GM12878 (cell line): ENCODE measurements at regions not wholly inside any gene's neighbourhood (a gene's known extent, or its start where the extent isn't known, plus 50 kb on each side); places are given as distances from the start of the nearest gene placed in this dataset.

Experiments used
- ATAC-seq: fragments of 200-7000 bp; cut with Tn5 transposase; 3 replicates; pipeline ENCODE4 v1.9.1; 2020; ENCODE audit warnings: mild to moderate bottlenecking, moderate library complexity
- BruUV-seq: library from RNA; stranded (reverse); fragments of 400-500 nt; replicated peaks from 2 replicates; lab custom pipeline; 2021; lab: Mats Ljungman, UMichigan
- CTCF ChIA-PET: fragments of 300-600 bp; sonication (Branson Sonifier 250); formaldehyde crosslinking; extraction: SDS; loops from one replicate; lab custom pipeline; 2021; ENCODE audit warnings: inconsistent platforms; lab: Yijun Ruan, JAX
- POLR2A ChIA-PET: fragments of 350-600 bp; formaldehyde crosslinking; extraction: SDS; loops from one replicate; lab custom pipeline; 2021; ENCODE audit warnings: inconsistent platforms; lab: Charles Lee
- RAD21 ChIA-PET: fragments of 300-600 bp; sonication (Branson Sonifier 250); formaldehyde crosslinking; loops from one replicate; lab custom pipeline; 2023; ENCODE audit warnings: antibody characterized with exemption; ENCODE audit not compliant: unreplicated experiment; lab: Charles Lee
- SMC1A ChIA-PET: fragments of 300-600 bp; sonication (Branson Sonifier 250); formaldehyde crosslinking; loops from one replicate; lab custom pipeline; 2023; ENCODE audit not compliant: unreplicated experiment, uncharacterized antibody; lab: Charles Lee
- DNase-seq: peaks from one replicate; pipeline ENCODE4 v3.0.0-alpha.2; 2011; ENCODE audit warnings: low read depth, low spot score
- FAIRE-seq: peaks from 3 replicates; lab custom pipeline; 2011; peaks lifted over from hg19 to GRCh38; lab: Jason Lieb, UNC
- H2AFZ ChIP-seq: 2 replicates; pipeline ENCODE4 v1.6.0; 2011; ENCODE audit warnings: low read depth, low read length, control low read depth; ENCODE audit not compliant: control insufficient read depth
- H3K27ac ChIP-seq: 2 replicates; pipeline ENCODE4 v1.5.1; 2011; ENCODE audit warnings: control low read depth; ENCODE audit not compliant: control insufficient read depth, insufficient read depth
- H3K27me3 ChIP-seq, 2 experiments: replicated peaks in 1 of 2; 2 replicates each; pipeline versions ENCODE4 v1.6.0 to v1.6.1; 2011; ENCODE audit warnings: low read length in 1 of 2; ENCODE audit not compliant: control insufficient read depth in 2 of 2, insufficient read depth in 2 of 2
- H3K36me3 ChIP-seq, 2 experiments: 2 replicates each; pipeline ENCODE4 v1.5.1; 2011; ENCODE audit warnings: low read length in 1 of 2; ENCODE audit not compliant: control insufficient read depth in 2 of 2, insufficient read depth in 2 of 2
- H3K4me1 ChIP-seq: 2 replicates; pipeline ENCODE4 v1.6.1; 2011; ENCODE audit warnings: mild to moderate bottlenecking, low read length, moderate library complexity, mixed read lengths; ENCODE audit not compliant: control insufficient read depth, insufficient read depth
- H3K4me2 ChIP-seq: 2 replicates; pipeline ENCODE4 v1.6.0; 2011; ENCODE audit warnings: control low read depth; ENCODE audit not compliant: control insufficient read depth, insufficient read depth
- H3K4me3 ChIP-seq: fragments of 200-600 bp; sonication (generic); 2 replicates; pipeline ENCODE4 v1.5.1; 2016
- H3K79me2 ChIP-seq: 2 replicates; pipeline ENCODE4 v1.6.0; 2011; ENCODE audit warnings: low read length; ENCODE audit not compliant: control insufficient read depth, insufficient read depth
- H3K9ac ChIP-seq: 2 replicates; pipeline ENCODE4 v1.8.0; 2011; ENCODE audit warnings: low read length, control low read depth, mixed read lengths; ENCODE audit not compliant: control insufficient read depth, insufficient read depth
- H3K9me3 ChIP-seq: replicated peaks from 3 replicates; pipeline ENCODE4 v1.5.1; 2011; ENCODE audit warnings: mild to moderate bottlenecking, low read length; ENCODE audit not compliant: control insufficient read depth, insufficient read depth
- H4K20me1 ChIP-seq: 2 replicates; pipeline ENCODE4 v1.6.0; 2011; ENCODE audit not compliant: control insufficient read depth, insufficient read depth
- ASH2L ChIP-seq: fragments of 300-600, 200-600 bp; sonication (generic); IDR thresholded peaks from 2 replicates; pipeline ENCODE4 v1.6.1; 2017; ENCODE audit warnings: low read depth, mild to moderate bottlenecking, borderline replicate concordance
- BCL11A ChIP-seq: IDR thresholded peaks from 2 replicates; pipeline ENCODE4 v1.6.1; 2011; ENCODE audit warnings: low read depth, low read length
- BMI1 ChIP-seq: fragments of 450-650 bp; IDR thresholded peaks from 2 replicates; pipeline ENCODE4 v1.6.1; 2016; ENCODE audit warnings: mild to moderate bottlenecking, moderate library complexity, borderline replicate concordance
- CUX1 ChIP-seq: IDR thresholded peaks from 2 replicates; pipeline ENCODE4 v1.6.1; 2012; ENCODE audit warnings: improper control_type of control experiment, low read depth, low read length; ENCODE audit not compliant: insufficient replicate concordance
- DPF2 ChIP-seq: fragments of 450-650 bp; IDR thresholded peaks from 2 replicates; pipeline ENCODE4 v1.6.1; 2017; ENCODE audit warnings: mild to moderate bottlenecking
- HDAC2 ChIP-seq: fragments of 200-600 bp; sonication (generic); IDR thresholded peaks from 2 replicates; pipeline ENCODE4 v1.6.1; 2017
- IKZF2 ChIP-seq, 2 experiments: fragments of 450-650 bp; IDR thresholded peaks; 2 replicates each; pipeline ENCODE4 v1.6.1; 2017; ENCODE audit warnings: mild to moderate bottlenecking in 2 of 2, moderate library complexity in 2 of 2
- MEF2A ChIP-seq: IDR thresholded peaks from 2 replicates; pipeline ENCODE4 v1.6.1; 2011; ENCODE audit warnings: low read depth, mild to moderate bottlenecking, low read length, moderate library complexity; ENCODE audit not compliant: insufficient read depth
- MTA3 ChIP-seq: IDR thresholded peaks from 2 replicates; pipeline ENCODE4 v1.6.1; 2012; ENCODE audit warnings: low read length, inconsistent platforms, borderline replicate concordance
- NBN ChIP-seq: fragments of 450-650 bp; IDR thresholded peaks from 2 replicates; pipeline ENCODE4 v1.6.1; 2016
- SIX5 ChIP-seq: IDR thresholded peaks from 2 replicates; pipeline ENCODE4 v1.6.1; 2011; ENCODE audit warnings: mild to moderate bottlenecking, low read depth, low read length, moderate library complexity; ENCODE audit not compliant: severe bottlenecking
- TARDBP ChIP-seq: IDR thresholded peaks from 2 replicates; pipeline ENCODE4 v1.6.1; 2016; ENCODE audit warnings: borderline replicate concordance
- ZSCAN29 ChIP-seq: fragments of 450-650 bp; IDR thresholded peaks from 2 replicates; pipeline ENCODE4 v1.6.1; 2017; ENCODE audit warnings: mild to moderate bottlenecking, moderate library complexity
- WGBS: methylation state at CpG from one replicate; pipeline ENCODE4 v1.1.6; 2016; ENCODE audit warnings: low lambda C conversion rate; ENCODE audit not compliant: insufficient replicate concordance, insufficient coverage; ENCODE audit errors: missing lambda C conversion rate; 5-methylcytosine and 5-hydroxymethylcytosine counted together
- in situ Hi-C: fragments of 300-500 bp; cut with MboI; formaldehyde crosslinking; loops from 9 replicates; pipeline ENCODE4 v1.14.3; 2018; ENCODE audit warnings: mixed read lengths
- intact Hi-C: fragments of 100-400 bp; cut with micrococcal nuclease; formaldehyde crosslinking; loops from one replicate; pipeline ENCODE4 v1.14.2; 2022; ENCODE audit not compliant: unreplicated experiment
- TF ChIP-seq, protein P1 (sequence below): fragments of 450-650 bp; IDR thresholded peaks from 2 replicates; pipeline ENCODE4 v1.6.1; 2017; ENCODE audit warnings: mild to moderate bottlenecking, moderate library complexity
- TF ChIP-seq, protein P2 (sequence below): fragments of 450-650 bp; IDR thresholded peaks from 2 replicates; pipeline ENCODE4 v1.6.1; 2016; ENCODE audit warnings: mild to moderate bottlenecking

DNA sequence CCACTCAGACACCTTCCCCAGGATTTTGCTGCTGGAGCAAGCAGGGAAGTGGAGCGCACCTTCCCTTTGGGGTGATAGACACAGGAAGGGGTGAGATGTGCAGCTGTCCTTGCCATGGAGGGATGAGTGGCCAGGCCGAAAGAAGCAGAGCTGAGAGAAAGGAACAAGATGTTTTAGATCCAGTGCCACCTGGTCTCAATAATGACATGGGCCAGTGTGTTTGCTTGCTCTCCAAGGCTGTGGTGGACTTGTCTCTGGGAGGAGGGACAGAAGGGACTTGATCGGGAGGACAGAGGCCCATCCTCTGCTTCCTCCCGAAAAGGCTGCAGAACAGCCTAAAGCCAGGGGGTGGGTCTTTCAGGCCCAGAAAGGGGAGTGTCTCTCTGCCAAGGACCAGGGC, 61.7 kb upstream of the CCDC167 start:
- intact Hi-C loops (loop anchor here (10.0 kb wide), 1 partner anchor 237 kb away; no protein-coding TSS in a partner anchor), in situ Hi-C loops (no loop called here)
- RAD21 ChIA-PET: interaction anchor here (0.7 to 8.3 kb wide), 5 partner anchors 8 to 70 kb away, joined by 3 to 174 read pairs (median 30); no protein-coding TSS in a partner anchor
- SMC1A ChIA-PET: interaction anchor here (1.1 to 12.0 kb wide), 5 partner anchors 12 to 178 kb away, joined by 4 to 346 read pairs (median 92); no protein-coding TSS in a partner anchor
- FAIRE-seq (peak; percentile 92), ATAC-seq (peak; percentile 25), DNase-seq (no peak)
- BruUV-seq: no TSS peak
- Histone ChIP-seq H3K9me3 (peaks cover 3% of the 10 kb centered on the region; the same call in 2 of the 3 replicates), H4K20me1 (no peaks in the 10 kb centered on the region), H3K9ac (peak overlapping the region; percentile 76), H3K4me3 (0 out of 2 replicates have a peak overlapping the region, but pooled peaks have one; percentile 6), H3K36me3 (no peaks in the 10 kb centered on the region; a peak in 2 of 4 replicates), H3K27me3 (no peaks in the 10 kb centered on the region), H3K27ac (peak overlapping the region; percentile 91), H2AFZ (no peak overlapping the region), H3K79me2 (peaks cover 53% of the 10 kb centered on the region), H3K4me1 (peaks cover 96% of the 10 kb centered on the region), H3K4me2 (peak overlapping the region; percentile 32)
- CTCF ChIA-PET: interaction anchor here (2.0 to 18.7 kb wide), 3 partner anchors 11 to 69 kb away, joined by 8 to 590 read pairs (median 235); no protein-coding TSS in a partner anchor
- POLR2A ChIA-PET: interaction anchor here (1.0 to 9.7 kb wide), 5 partner anchors 7 to 127 kb away, joined by 3 to 114 read pairs (median 53); no protein-coding TSS in a partner anchor
- WGBS: 0% methylated on average over 4 of the region's 4 CpGs
- TF ChIP-seq MEF2A (no peak), BCL11A (no peak), IKZF2 (IDR thresholded peaks at IDR 0.05) (no peak; a peak in 1 of 4 replicates), BMI1 (0 out of 2 replicates have a peak, but pooled peaks have one; percentile 9), CUX1 (no peak), NBN (no peak), ZSCAN29 (no peak), DPF2 (no peak; the same call in 1 of the 2 replicates), MTA3 (no peak), TARDBP (no peak), SIX5 (no peak), HDAC2 (no peak), ASH2L (no peak)
- TF ChIP-seq, protein P1, sequence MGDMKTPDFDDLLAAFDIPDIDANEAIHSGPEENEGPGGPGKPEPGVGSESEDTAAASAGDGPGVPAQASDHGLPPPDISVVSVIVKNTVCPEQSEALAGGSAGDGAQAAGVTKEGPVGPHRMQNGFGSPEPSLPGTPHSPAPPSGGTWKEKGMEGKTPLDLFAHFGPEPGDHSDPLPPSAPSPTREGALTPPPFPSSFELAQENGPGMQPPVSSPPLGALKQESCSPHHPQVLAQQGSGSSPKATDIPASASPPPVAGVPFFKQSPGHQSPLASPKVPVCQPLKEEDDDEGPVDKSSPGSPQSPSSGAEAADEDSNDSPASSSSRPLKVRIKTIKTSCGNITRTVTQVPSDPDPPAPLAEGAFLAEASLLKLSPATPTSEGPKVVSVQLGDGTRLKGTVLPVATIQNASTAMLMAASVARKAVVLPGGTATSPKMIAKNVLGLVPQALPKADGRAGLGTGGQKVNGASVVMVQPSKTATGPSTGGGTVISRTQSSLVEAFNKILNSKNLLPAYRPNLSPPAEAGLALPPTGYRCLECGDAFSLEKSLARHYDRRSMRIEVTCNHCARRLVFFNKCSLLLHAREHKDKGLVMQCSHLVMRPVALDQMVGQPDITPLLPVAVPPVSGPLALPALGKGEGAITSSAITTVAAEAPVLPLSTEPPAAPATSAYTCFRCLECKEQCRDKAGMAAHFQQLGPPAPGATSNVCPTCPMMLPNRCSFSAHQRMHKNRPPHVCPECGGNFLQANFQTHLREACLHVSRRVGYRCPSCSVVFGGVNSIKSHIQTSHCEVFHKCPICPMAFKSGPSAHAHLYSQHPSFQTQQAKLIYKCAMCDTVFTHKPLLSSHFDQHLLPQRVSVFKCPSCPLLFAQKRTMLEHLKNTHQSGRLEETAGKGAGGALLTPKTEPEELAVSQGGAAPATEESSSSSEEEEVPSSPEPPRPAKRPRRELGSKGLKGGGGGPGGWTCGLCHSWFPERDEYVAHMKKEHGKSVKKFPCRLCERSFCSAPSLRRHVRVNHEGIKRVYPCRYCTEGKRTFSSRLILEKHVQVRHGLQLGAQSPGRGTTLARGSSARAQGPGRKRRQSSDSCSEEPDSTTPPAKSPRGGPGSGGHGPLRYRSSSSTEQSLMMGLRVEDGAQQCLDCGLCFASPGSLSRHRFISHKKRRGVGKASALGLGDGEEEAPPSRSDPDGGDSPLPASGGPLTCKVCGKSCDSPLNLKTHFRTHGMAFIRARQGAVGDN: peak; percentile 15; the same call in 1 of the 2 replicates
- TF ChIP-seq, protein P2, sequence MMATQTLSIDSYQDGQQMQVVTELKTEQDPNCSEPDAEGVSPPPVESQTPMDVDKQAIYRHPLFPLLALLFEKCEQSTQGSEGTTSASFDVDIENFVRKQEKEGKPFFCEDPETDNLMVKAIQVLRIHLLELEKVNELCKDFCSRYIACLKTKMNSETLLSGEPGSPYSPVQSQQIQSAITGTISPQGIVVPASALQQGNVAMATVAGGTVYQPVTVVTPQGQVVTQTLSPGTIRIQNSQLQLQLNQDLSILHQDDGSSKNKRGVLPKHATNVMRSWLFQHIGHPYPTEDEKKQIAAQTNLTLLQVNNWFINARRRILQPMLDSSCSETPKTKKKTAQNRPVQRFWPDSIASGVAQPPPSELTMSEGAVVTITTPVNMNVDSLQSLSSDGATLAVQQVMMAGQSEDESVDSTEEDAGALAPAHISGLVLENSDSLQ: 0 out of 2 replicates have a peak, but pooled peaks have one; percentile 16
